Activated naive CD4-positive, alpha-beta T cell treated with anti-CD3 and anti-CD28 coated beads, Interleukin-2, amount 50 U/mL, for 16 hours (primary cell): ENCODE measurements at regions not wholly inside any gene's neighbourhood (a gene's known extent, or its start where the extent isn't known, plus 50 kb on each side); places are given as distances from the start of the nearest gene placed in this dataset.

ENCODE experiments used
- DNase-seq: peaks from one replicate; pipeline ENCODE4 v3.0.0-alpha.2; 2020

DNA sequence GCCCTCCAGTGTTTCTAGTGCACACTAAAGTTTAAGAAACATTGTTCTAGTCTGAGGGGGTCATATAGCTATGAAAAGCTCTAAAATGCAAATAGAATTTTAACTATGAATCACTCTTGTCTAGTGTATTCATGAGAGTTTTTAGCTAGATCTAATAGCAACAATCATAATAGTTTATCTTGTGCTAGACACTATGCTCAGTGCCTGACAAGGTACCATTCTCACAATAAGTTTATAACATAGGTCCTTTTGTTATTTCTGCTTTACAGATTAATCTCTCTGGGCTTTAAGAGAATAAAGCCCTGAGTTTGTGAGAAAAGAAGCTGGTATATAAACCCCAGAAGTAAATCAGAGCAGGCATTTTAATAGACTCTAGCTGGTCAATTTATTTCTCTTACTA lies 2120.7 kb downstream of the MAT2B start:
- no peak for DNase-seq

DNA sequence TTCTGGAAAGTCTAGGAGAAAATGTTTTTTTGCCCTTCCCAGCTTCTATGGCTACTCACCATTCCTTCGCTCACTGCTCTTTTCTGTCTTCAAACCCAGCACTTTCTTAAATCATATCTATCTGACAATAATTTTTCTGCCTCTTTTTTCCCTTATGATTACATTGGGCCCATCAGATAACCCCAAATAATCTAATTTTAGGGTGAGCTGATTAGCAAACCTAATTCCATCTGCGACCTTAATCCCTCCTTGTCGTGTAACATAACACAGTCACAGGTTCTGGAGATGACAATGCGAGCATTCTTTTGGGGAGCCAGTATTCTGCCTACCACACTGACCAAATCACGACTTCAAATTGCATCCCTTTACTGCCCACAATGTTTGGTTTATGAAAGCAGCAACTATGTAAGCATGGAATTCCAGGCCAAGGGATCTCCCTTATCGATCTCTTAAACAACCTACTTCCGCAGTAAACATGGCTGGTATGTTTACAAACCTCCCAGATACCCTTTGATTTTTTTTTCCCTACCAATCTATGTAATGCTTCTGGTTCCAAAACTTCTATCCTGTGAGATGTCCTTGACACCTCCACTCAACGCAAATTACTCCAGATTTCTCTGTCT lies 2122.2 kb downstream of the MAT2B start:
- DNase-seq, result no peak

DNA sequence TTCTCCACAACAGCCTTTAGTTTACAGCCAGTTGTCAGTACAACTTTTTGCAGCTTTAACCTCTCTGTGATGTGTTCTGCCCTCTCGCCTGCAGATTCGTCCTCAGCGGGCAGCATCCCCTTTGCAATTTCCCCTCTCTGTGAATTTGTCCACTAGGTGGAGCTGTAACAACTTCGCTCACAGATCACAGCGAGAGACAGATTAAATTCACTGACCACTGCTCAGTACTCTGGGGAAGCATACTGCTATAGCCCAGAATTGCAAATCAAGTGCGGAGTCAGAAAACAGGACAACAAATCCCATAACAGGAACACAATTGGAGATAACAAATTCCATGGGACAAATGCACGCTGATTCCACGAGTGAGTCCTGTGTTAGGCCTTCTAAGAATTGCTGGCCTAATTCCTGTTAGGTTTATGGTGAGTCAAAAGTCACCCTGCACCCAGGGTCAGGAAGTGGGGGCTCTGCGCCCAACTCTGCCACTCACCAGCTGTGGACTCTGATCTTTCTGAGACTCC lies 2124.9 kb downstream of the MAT2B start:
- no peak for DNase-seq

DNA sequence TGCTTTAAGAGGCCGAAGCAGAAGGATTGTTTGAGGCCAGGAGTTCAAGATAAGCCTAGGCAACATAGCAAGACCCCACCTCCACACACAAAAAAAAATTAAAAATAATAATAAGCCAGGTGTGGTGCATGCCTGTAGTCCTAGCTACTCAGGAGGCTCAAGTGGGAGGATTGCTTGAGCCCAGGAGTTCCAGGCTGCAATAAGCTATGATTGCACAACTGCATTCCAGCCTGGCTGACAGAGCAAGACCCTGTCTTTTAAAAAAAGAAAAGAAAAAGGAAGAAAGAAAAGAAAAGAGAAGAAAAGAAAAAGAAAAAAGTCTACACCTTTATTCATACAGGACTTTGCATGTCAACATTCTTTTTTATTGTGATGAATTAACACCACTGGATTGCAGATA lies 2125.8 kb downstream of the MAT2B start:
- no peak for DNase-seq

DNA sequence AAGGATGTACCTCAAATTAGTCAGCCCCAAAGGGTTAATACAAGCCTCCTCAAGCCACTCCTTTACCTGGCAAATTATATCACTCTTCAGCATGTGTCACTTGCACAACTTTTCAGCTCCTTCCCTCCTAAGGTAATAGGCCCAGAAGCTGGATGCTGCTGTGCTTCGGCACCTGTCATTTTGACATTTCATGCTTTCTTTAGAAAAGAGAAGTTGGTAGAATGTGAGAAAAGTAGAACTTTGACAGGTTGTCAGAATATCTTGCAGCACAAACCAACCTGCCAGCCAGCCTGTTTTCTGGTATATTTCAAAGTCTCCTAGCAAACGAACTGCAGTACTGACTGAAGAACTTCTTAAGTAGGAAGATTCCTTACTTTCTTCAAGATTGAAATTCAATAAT lies 2136.9 kb downstream of the MAT2B start:
- DNase-seq, result no peak

DNA sequence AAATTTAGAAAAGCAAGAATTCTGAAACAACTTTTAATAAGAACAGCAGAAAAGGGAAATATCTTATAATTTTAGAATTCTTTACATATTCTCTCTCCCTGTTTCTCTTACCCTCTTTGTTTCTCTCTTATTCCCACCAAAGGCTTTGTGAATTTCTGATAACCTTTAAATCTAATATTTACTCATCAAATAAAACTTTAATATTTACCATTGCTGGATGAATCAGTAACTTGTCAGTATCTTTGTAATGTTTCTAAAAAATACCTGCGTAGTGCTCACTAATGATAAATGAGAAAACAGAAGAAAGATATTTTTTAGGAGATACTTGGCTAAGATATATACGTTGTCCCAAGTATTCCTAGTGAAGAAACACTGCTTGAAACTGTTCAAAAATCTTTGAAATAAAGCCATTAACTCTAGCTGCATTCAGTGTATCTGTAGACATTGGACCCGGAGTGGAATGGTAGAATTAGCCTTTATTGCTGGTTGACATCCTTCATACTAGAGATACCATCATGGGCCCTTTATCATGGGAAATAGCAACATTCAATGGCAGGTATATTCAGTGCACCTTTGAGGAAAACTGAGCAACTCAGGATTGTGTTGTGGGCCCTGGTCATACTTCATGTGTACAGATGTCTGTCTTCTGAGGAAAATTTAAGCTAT lies 2160.4 kb downstream of the MAT2B start:
- no peak for DNase-seq

DNA sequence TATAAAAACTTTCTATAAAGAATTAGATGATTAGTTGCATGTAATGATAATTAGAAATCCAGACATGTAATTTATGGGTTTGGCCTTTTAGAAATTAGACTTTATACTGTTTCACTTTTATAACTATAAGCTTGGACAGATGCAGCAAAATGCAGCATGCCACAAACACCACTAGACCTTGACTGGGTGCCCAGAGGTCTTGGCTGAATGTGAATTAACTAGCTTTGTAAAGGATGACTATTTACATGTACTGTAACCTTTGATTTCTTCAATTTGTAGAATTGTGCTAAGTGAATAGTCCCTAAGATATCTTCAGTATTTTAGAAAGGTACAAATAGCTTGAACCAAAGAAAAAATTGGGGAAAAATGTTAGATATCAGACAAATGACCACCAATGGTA lies 2168.1 kb downstream of the MAT2B start:
- no peak for DNase-seq

DNA sequence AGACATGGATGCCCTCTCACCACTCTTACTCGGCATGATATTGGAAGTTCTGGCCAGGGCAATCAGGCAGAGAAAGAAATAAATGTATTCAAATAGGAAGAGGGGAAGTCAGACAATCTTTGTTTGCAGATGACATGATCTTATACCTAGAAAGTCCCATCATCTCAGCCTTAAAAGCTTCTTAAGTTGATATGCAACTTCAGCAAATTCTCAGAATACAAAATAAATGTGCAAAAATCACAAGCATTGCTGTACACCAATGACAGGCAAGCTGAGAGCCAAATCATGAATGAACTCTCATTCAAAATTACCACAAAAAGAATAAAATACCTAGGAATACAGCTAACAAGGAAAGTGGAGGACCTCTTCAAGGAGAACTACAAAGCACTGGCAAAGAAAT lies 2190.4 kb downstream of the MAT2B start:
- DNase-seq, result no peak

DNA sequence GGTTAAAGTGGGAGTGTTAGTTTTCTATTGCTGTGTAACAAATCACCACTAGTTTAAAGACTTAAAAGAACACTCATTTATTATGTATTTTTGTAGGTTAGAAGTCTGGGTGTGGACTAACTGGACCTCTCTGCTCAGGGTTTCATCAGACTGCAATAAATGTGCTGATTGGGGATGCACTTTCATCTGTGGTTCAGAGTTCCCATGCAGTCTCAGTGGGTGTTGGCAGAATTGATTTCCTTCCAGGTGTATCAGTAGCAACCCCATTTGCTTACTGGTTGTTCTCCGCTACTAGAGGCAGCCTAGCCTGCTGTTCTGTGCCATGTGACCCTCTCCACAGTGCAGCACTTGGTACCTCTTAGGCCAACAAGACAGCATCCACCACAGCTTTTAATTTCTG lies 2200.5 kb downstream of the MAT2B start:
- no peak for DNase-seq

DNA sequence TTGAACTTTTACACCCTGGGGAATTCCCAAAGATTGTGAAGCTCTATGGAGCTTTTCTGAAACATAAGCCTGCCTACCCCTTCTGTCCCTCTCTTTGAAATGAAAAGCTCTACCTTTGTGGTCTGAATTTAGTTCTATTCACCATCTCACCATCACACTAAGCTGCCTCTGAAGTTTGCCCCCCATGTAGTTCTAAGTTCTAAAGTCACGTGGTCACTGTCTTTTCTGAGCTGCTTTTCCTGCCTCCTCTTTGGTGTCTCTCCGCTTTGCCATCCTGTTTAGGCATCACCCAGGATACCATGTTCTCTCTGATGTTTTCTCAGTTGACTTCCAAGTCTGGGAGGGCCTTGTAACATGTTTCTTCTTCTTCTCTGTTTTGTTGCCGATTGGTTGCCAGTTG lies 2206.6 kb downstream of the MAT2B start:
- no peak for DNase-seq

DNA sequence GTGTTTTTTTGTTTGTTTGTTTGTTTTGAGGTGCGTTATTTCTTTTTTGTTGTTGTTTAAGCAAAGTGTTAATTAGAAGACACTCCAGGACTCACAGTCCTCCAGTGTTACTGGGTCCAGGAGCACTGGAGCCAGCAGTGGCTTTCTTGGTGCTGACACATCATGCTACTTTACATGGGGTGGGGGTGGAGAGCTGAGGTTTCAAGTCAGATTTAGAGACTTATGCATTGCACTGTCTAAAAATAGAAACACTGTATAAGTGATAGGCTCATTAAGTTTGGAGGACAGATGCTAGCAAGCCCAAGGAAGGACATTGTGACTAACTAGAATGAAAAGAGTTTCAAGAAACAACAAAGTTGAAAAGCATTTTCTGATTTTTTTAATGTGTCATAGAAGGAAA lies 2209.2 kb downstream of the MAT2B start:
- DNase-seq, result no peak

DNA sequence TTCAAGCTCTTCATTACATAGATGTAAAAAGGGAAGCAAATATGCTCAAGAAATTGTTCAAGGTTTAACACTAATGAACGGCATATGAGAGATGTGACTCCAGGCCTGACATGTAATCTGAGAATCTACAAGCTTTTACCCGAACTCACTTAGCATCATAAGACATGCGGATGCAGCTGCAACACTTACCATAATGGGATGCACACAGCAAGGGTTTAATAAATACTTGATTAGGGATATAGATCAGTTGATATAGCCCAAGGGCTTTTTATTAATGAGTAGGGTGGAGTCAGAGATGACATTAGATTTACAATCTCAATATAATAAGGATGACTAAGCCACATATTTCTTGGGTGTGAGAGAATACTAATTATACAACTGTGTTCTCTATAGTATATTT lies 2215.5 kb downstream of the MAT2B start:
- no peak for DNase-seq

DNA sequence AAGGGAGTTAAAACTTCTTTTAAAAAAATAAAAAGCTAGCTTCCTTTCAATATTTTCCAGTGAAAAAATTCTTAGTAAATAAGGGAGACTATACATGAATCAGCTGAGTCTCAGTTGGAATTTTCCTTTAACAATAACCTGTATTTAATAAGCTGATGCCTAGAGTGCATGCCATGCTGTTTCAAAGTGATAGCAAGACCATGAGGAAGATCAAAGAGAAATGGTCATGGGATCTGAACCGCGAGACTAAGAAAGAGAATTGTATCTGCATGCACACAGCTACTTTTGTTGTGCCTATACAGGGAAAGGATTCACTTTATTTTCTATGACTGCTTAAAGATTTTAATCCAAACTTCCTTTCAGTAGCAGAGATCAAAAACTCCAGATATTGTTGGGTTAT lies 2217.0 kb downstream of the MAT2B start:
- DNase-seq, result no peak

DNA sequence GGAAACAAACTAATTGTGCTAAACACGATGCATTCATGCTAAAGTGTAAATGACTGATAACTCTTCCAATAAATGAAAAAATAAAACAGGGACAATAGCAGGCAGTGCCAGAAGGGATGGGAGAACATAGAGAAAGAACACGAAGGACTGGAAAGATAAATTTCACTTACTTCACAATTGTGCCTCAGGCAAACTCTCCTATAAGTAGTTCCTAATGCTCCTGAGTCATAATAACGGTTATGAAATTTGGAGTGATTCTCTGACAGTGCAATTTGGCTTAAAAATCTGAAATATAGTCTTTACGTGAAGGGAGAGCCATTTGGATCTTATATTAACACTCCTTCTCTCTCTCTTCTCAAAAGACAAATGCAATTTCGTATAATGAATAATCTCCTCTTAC lies 2218.5 kb downstream of the MAT2B start:
- no peak for DNase-seq

DNA sequence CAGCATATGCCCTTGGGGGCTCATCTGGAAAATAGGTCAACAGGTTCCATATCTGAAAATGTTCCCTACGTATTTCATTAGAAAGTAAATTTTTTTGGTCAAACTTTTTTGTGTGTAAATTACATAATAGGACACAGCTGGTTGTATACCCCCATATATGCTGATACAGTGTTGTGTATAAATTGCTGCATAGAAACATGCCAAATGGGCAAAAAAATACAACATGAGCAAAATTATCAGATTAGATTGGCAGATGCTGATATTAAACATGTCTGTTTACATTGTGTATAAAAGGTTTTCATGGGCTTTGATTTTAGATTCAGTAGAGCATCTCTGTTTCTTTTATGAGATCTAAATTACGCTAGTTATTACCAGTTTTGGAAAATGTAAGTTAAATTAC lies 2223.0 kb downstream of the MAT2B start:
- DNase-seq, result no peak

DNA sequence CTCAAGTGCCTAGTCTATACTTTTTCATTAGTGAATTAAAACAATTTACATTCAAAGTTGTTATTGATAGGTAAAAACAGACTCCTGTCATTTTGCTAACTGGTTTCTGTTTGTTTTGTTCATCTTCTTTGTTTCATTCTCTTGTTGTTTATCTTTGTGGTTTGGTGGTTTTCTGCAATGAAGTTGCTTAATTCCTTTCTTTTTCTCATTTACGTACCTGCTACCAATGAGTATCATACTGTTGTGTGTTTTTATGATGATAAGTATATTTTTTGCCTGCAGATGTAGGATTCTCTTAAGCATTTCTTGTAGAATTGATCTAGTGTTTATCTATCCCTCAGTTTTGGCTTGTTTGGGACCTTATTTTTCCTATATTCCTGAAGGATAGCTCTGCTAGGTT lies 2230.0 kb downstream of the MAT2B start:
- no peak for DNase-seq

DNA sequence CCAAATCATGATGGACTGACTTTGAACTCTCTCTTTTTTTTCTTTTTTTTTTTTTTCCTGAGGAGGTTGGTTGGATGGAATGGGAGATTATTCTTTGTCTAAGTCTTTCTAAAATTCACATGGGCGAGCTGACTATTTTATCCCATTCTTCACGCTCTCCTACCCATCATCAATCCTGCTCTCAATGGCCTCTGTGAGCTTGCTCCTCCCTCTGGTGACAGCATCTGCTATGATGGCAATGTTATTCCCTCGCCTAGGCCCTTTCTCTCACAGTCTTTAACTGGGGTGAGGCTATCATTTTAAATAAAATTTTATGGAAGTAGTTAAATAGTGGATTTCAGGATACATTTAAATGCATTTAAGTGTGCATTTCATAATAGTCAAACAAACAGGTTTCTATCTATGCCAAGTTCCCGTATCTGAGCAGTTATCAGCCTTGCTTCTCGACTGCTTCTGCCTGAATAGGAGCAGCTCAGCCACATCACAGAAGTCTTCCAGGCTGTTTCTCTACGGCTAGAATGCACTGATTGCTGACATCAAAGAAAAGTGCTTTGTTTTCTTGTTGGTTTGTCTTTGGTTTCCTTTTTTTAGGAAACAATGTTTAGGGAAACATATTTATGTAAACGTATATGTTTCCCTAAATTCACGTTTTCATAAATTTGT lies 2233.8 kb downstream of the MAT2B start:
- DNase-seq, result no peak

DNA sequence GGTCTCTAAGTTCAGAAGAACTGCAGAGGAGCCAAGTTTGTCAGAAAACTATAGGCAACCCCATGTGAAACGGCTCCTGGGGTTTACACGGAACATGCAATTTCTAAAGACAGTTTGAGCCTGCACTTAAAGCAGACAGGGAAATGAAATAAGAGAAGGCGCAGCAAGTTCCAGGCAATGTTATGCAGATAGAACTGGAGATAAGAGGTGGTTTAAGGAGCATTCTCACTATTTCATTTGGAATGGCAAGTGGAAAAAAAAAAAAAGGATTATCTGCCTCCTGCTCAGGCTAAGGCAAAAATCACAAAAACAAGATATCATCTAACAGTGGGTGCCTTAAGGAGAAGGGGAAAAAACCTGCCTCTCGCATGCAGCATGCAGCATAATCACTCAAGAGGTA lies 2252.4 kb downstream of the MAT2B start:
- DNase-seq, result no peak

DNA sequence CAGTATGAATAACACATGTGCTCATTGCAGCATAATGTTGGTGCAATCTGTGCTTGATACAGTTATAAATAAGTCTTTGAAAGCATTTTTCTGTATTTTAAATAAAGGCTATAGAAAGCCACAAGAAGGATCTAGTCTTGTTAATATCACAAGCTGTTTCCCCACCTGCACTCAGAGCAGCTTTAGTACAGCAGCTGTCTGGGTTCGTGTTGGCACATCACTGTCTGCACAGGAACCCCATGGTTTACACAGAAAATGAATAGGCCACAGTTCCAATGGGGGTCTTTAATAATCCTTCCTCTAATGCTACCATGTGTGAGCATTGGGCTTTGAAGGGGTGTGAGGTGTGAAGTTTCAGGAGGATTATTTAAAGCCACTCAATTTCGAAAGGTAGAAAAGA lies 2269.7 kb downstream of the MAT2B start:
- DNase-seq, result no peak

DNA sequence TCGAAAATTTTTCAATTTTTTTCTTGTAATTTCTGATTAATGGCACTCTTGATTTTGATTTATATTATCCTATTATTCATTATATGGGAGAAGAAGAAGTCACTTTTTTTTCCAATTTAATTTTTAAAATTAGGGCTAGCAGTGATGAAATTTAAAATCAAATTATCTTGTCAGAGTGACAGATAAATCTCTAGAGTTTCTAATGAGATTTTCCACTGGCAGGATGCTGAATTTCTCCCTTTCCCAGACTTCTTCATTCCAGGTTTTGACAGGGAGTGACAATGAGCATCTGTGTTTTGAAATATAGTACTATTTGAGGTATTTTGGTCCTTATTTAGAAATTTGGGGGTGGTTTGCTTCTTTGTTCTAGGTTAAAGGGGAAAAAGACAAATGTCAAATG lies 2274.1 kb downstream of the MAT2B start:
- no peak for DNase-seq

DNA sequence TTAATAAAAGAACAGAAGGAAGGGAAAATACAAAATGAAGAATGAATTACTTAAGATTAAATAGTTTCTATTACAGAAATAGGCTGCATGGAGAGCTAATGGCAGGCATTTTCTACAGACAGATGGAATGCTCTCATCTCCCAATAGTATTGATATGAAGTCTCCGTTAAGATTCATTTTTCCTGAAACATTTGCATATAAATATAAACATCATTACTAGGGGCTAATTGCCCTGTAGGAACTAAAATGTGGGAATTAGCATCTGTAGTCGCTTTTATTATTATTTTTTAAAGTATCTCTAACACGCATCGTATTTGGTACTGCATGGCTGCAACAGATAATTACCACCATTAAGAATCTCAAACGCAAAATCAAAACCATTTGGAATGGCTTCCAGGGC lies 2275.5 kb downstream of the MAT2B start:
- DNase-seq, result no peak

DNA sequence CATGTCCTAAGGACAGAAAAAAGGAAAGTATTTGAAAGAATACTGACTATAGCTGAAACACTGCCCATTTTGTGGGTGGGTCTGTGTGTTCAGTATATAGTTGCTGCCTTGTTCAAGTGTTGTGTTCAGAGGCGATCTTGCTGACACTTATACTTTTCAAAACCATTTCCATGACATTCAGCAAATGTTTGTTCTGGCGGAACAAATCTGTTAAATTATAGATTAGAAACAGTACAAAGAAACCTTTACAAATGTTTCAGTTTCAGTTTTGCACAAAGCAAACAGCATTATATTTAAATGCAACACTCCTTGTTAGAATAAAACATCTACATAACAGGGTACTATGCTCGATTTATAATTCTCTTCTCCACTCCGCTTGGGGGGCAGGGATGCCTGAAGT lies 2276.3 kb downstream of the MAT2B start:
- DNase-seq, result no peak

DNA sequence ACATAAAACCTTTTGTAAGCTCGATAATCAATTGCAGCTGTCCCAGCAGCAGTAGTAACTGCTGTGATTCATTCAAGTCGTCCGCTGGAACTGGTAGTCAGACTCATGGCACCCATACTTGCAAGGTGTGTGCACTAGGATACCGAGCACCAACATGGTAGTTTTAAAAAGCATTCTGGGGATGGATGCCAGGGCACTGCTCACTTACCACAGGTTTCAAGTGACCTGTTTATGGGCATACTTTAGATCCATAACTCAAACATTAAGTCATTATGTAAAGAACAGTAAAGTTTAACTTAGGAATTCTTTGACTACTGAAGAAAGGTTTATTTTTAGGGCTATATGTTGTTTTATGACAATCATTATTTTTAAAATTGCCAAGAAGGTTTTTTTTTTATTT lies 2277.6 kb downstream of the MAT2B start:
- DNase-seq, result no peak

DNA sequence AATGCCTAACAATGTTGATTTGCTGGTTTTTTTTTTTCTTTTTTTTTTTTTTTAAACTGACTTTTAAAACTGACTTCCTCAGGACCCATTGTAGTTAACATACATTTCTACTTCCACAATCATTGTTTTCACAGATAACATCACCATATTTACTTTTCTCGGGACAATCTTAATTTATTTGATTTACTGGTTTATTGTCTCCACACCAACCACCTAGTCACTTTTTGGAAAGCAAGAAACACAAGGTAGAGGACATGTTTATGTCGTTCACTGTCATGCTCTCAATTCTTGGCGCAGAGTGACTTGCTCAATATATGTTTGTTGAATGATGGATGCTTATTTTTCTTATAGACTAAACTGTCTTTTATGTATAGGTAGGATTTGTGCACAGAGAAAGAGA lies 2280.7 kb downstream of the MAT2B start:
- no peak for DNase-seq

DNA sequence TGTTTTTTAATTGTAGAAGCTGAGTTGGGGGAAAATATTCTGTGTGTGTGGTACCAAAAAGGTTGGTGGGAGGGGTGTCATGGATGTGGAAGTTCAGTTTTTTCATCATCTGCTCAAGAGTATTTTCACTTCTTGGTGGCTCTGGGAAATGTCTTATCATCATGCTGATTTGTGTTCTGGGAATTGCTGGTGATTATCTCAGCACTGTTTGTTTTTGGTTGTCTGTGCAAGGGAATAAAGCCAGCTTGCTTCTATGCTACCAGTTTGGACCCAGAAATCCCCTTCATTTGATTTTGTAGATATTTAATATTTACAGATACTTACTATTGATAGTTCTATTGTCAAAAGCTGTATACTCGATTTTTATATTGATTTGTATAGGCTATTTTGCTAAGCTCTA lies 2289.7 kb downstream of the MAT2B start:
- no peak for DNase-seq
